Lower leg skin (tissue), 3 donors: ENCODE measurements at regions not wholly inside any gene's neighbourhood (a gene's known extent, or its start where the extent isn't known, plus 50 kb on each side); places are given as distances from the start of the nearest gene placed in this dataset.

Experiments
- POLR2A ChIP-seq, 2 donors: fragments of 450-650 bp; IDR thresholded peaks; one replicate each; pipeline ENCODE4 v1.6.1; 2016 to 2017; ENCODE audit warnings: antibody characterized with exemption in 2 of 2, mild to moderate bottlenecking in 1 of 2, moderate library complexity in 1 of 2
- TF ChIP-seq, protein P1 (sequence below), 3 donors: fragments of 450-650 bp; IDR thresholded peaks; one replicate each; pipeline ENCODE4 v1.5.1; 2016; ENCODE audit warnings: antibody characterized with exemption in 3 of 3, mild to moderate bottlenecking in 3 of 3, moderate library complexity in 2 of 3

DNA sequence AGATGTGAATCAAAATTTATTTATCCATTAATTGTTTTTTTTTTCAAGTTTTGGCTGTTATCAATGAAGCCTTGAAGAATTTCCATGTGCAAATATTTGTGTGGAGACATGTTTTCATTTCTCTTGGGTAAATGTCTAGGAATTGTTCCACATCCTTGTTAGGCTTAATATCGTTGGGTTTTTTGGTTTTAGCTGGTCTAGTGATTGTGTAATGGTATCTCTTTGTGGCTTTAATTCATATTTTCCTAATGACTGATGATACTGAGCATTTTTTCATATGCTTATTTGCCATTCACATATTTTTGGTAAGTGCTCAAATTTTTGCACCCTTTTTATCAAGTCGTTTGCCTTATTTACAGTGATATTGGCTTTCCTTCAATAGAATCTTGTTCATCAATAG, 250.3 kb upstream of the EPHA4 start:
- TF ChIP-seq, protein P1, sequence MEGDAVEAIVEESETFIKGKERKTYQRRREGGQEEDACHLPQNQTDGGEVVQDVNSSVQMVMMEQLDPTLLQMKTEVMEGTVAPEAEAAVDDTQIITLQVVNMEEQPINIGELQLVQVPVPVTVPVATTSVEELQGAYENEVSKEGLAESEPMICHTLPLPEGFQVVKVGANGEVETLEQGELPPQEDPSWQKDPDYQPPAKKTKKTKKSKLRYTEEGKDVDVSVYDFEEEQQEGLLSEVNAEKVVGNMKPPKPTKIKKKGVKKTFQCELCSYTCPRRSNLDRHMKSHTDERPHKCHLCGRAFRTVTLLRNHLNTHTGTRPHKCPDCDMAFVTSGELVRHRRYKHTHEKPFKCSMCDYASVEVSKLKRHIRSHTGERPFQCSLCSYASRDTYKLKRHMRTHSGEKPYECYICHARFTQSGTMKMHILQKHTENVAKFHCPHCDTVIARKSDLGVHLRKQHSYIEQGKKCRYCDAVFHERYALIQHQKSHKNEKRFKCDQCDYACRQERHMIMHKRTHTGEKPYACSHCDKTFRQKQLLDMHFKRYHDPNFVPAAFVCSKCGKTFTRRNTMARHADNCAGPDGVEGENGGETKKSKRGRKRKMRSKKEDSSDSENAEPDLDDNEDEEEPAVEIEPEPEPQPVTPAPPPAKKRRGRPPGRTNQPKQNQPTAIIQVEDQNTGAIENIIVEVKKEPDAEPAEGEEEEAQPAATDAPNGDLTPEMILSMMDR (IDR thresholded peaks at IDR 0.05), result no peak
- no peak for TF ChIP-seq POLR2A (IDR thresholded peaks at IDR 0.05)
